ENCODE measurements at regions not wholly inside any gene's neighbourhood (a gene's known extent, or its start where the extent isn't known, plus 50 kb on each side); places are given as distances from the start of the nearest gene placed in this dataset.
"Not testable (repeated sequence)": the region's sequence is repeated elsewhere in the genome, so short reads cannot be mapped to it uniquely, and the experiment has no call there.

- not testable (repeated sequence) for DNase-seq (ENCODE audit: low read depth); H3K4me3 ChIP-seq (ENCODE audit: low read depth, low read length)
Observed at GRCh38 chr7:73186589-73187309, 100.9 kb upstream of the SPDYE9 start.

GRCh38 chr7:73176813-73177212 is 91.0 kb upstream of the SPDYE9 start:
- H3K4me3 ChIP-seq (ENCODE audit: low read depth, low read length); DNase-seq (ENCODE audit: low read depth): not testable (repeated sequence)

- not testable (repeated sequence) for DNase-seq (ENCODE audit: low read depth); H3K4me3 ChIP-seq (ENCODE audit: low read depth, low read length)
Observed at GRCh38 chr7:73175322-73175721, 89.5 kb upstream of the SPDYE9 start.

GRCh38 chr7:73170902-73171301 is 85.1 kb upstream of the SPDYE9 start:
- not testable (repeated sequence) for DNase-seq (ENCODE audit: low read depth); H3K4me3 ChIP-seq (ENCODE audit: low read depth, low read length)

GRCh38 chr7:73170415-73170814 is 84.6 kb upstream of the SPDYE9 start:
- not testable (repeated sequence) for DNase-seq (ENCODE audit: low read depth); H3K4me3 ChIP-seq (ENCODE audit: low read depth, low read length)

- not testable (repeated sequence) for H3K4me3 ChIP-seq (ENCODE audit: low read depth, low read length); DNase-seq (ENCODE audit: low read depth)
Observed at GRCh38 chr7:73166152-73166551, 80.3 kb upstream of the SPDYE9 start.

- not testable (repeated sequence) for H3K4me3 ChIP-seq (ENCODE audit: low read depth, low read length); DNase-seq (ENCODE audit: low read depth)
Observed at GRCh38 chr7:73162680-73163079, 76.8 kb upstream of the SPDYE9 start.

- DNase-seq (ENCODE audit: low read depth), result not testable (repeated sequence)
Observed at GRCh38 chr7:73161727-73162126, 75.9 kb upstream of the SPDYE9 start.

GRCh38 chr7:73157169-73157661 is 71.4 kb upstream of the SPDYE9 start:
- not testable (repeated sequence) for H3K4me3 ChIP-seq (ENCODE audit: low read depth, low read length); DNase-seq (ENCODE audit: low read depth)

More at GRCh38 chr7:73161727-73162126, 75.9 kb upstream of the SPDYE9 start:
- H3K4me3 ChIP-seq (ENCODE audit: low read depth, low read length), result not testable (repeated sequence)

- H3K4me3 ChIP-seq (ENCODE audit: low read depth, low read length), result peak overlapping the region; percentile 41
- not testable (repeated sequence) for DNase-seq (ENCODE audit: low read depth)
Observed at GRCh38 chr7:73156510-73157168, 70.8 kb upstream of the SPDYE9 start.

GRCh38 chr7:73154586-73155038 is 68.8 kb upstream of the SPDYE9 start:
- peak overlapping the region; percentile 45 for H3K4me3 ChIP-seq (ENCODE audit: low read depth, low read length)

GRCh38 chr7:73153921-73154585 is 68.2 kb upstream of the SPDYE9 start:
- not testable (repeated sequence) for DNase-seq (ENCODE audit: low read depth); H3K4me3 ChIP-seq (ENCODE audit: low read depth, low read length)

More at GRCh38 chr7:73154586-73155038, 68.8 kb upstream of the SPDYE9 start:
- peak; percentile 73 for DNase-seq (ENCODE audit: low read depth)

GRCh38 chr7:73148570-73148969 is 62.7 kb upstream of the SPDYE9 start:
- DNase-seq (ENCODE audit: low read depth); H3K4me3 ChIP-seq (ENCODE audit: low read depth, low read length): not testable (repeated sequence)

- not testable (repeated sequence) for DNase-seq (ENCODE audit: low read depth); H3K4me3 ChIP-seq (ENCODE audit: low read depth, low read length)
Observed at GRCh38 chr7:73147681-73148080, 61.8 kb upstream of the SPDYE9 start.

- DNase-seq (ENCODE audit: low read depth); H3K4me3 ChIP-seq (ENCODE audit: low read depth, low read length): not testable (repeated sequence)
Observed at GRCh38 chr7:73143993-73144392, 58.2 kb upstream of the SPDYE9 start.

- H3K4me3 ChIP-seq (ENCODE audit: low read depth, low read length); DNase-seq (ENCODE audit: low read depth): not testable (repeated sequence)
Observed at GRCh38 chr7:73137922-73138321, 52.1 kb upstream of the SPDYE9 start.
